Panc1 (cell line): ENCODE measurements at regions not wholly inside any gene's neighbourhood (a gene's known extent, or its start where the extent isn't known, plus 50 kb on each side); places are given as distances from the start of the nearest gene placed in this dataset.

Experiments
- ATAC-seq: fragments of 200-7000 bp; cut with Tn5 transposase; 2 replicates; pipeline ENCODE4 v1.9.1; 2020; ENCODE audit warnings: mild to moderate bottlenecking, moderate library complexity
- BruUV-seq: library from RNA; stranded (reverse); fragments of 400-500 nt; replicated peaks from 2 replicates; lab custom pipeline; 2021; lab: Mats Ljungman, UMichigan
- CTCF ChIA-PET: fragments of 300-600 bp; sonication (Branson Sonifier 250); formaldehyde crosslinking; loops from one replicate; lab custom pipeline; 2022; ENCODE audit warnings: antibody characterized with exemption; lab: Charles Lee
- POLR2A ChIA-PET: fragments of 300-600 bp; sonication (Branson Sonifier 250); formaldehyde crosslinking; loops from one replicate; lab custom pipeline; 2022; ENCODE audit warnings: antibody characterized with exemption; lab: Charles Lee
- DNase-seq: peaks from one replicate; pipeline ENCODE4 v3.0.0-alpha.2; 2010; ENCODE audit warnings: low read depth, low spot score
- H3K27ac ChIP-seq: 2 replicates; pipeline ENCODE4 v1.5.1; 2011; ENCODE audit warnings: mild to moderate bottlenecking, low read length, inconsistent platforms
- H3K27me3 ChIP-seq: fragments of 200-500 bp; sonication (Bioruptor generic); 2 replicates; pipeline ENCODE4 v1.6.0; 2014; ENCODE audit warnings: low read length, inconsistent platforms; ENCODE audit not compliant: control insufficient read depth, insufficient read depth
- H3K36me3 ChIP-seq: fragments of 200-500 bp; sonication (Bioruptor generic); 2 replicates; pipeline ENCODE4 v1.5.1; 2014; ENCODE audit warnings: inconsistent platforms, mild to moderate bottlenecking, low read length, moderate library complexity; ENCODE audit not compliant: control insufficient read depth, insufficient read depth
- H3K4me1 ChIP-seq: 2 replicates; pipeline ENCODE4 v1.5.1; 2011; ENCODE audit warnings: inconsistent platforms, mild to moderate bottlenecking, low read length, moderate library complexity; ENCODE audit not compliant: control insufficient read depth, insufficient read depth
- H3K4me3 ChIP-seq, 2 experiments: 2 replicates each; pipeline ENCODE4 v1.5.1; 2011 to 2012; ENCODE audit warnings: low read depth in 2 of 2, low read length in 2 of 2, mild to moderate bottlenecking in 2 of 2, inconsistent platforms in 1 of 2, moderate library complexity in 1 of 2
- H3K9me3 ChIP-seq: fragments of 200-500 bp; sonication (Bioruptor generic); 2 replicates; pipeline ENCODE4 v1.5.1; 2014; ENCODE audit warnings: low read depth, mild to moderate bottlenecking, inconsistent platforms, low read length, moderate library complexity; ENCODE audit not compliant: control insufficient read depth, insufficient read depth
- POLR2AphosphoS5 ChIP-seq: IDR thresholded peaks from 2 replicates; pipeline ENCODE4 v1.6.1; 2012; ENCODE audit warnings: mild to moderate bottlenecking, low read depth, low read length, moderate library complexity
- REST ChIP-seq, 2 experiments: IDR thresholded peaks; 2 replicates each; pipeline ENCODE4 v1.6.1; 2011 to 2012; ENCODE audit warnings: low read depth in 2 of 2, control low read depth in 1 of 2, low read length in 1 of 2, mild to moderate bottlenecking in 1 of 2, moderate library complexity in 1 of 2; ENCODE audit not compliant: insufficient read depth in 1 of 2
- SIN3A ChIP-seq: IDR thresholded peaks from 2 replicates; pipeline ENCODE4 v1.6.1; 2012; ENCODE audit warnings: low read depth, mild to moderate bottlenecking, low read length, moderate library complexity, borderline replicate concordance; ENCODE audit not compliant: insufficient read depth
- TCF7L2 ChIP-seq: IDR thresholded peaks from 2 replicates; pipeline ENCODE4 v1.6.1; 2011; ENCODE audit warnings: mild to moderate bottlenecking, low read depth, low read length, inconsistent platforms
- in situ Hi-C: cut with HindIII; loops from 2 replicates; pipeline ENCODE4 v1.10.0; 2016; ENCODE audit warnings: low sequenced_read_pairs, low pct_unique_long_range_greater_than_20kb
- intact Hi-C: fragments of 100-400 bp; cut with micrococcal nuclease; formaldehyde crosslinking; loops from one replicate; pipeline ENCODE4 v1.10.0; 2022; ENCODE audit not compliant: unreplicated experiment
- TF ChIP-seq, protein P1 (sequence below): fragments of 450-650 bp; IDR thresholded peaks from 2 replicates; pipeline ENCODE4 v1.5.1; 2017; ENCODE audit warnings: mild to moderate bottlenecking

DNA sequence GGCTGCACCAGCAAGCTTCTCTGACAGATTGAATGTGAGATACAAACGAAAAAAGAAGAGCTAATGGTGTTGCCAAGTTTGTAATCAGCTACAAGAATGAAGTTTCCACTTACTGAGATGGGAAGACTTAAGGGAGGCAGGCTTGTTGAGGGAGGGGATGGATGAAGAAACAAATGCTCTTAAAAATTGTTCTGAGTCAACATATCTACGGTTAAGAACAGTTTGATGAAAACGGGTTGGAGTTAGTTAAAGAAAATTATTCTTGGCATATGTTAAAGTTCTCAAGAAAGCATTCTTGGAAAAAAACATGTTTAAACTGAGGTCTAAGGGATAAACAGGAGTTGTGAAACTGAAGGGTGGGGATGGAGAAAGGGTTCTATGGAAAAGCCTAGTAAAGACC, 816.3 kb upstream of the HS3ST1 start:
- no peak for TF ChIP-seq SIN3A
- DNase-seq (no peak), ATAC-seq (no peak)
- intact Hi-C loops: no loop called here
- Histone ChIP-seq H3K36me3 (no peaks in the 10 kb centered on the region), H3K27me3 (no peaks in the 10 kb centered on the region), H3K27ac (no peak overlapping the region), H3K9me3 (no peaks in the 10 kb centered on the region), H3K4me3 (no peak overlapping the region), H3K4me1 (no peaks in the 10 kb centered on the region)
- in situ Hi-C loops: no loop called here
- no TSS peak for BruUV-seq
- ChIA-PET CTCF (no interaction called here), POLR2A (no interaction called here)

- no peaks in the 10 kb centered on the region for H3K27me3 ChIP-seq
- TF ChIP-seq TCF7L2 (no peak), SIN3A (no peak), REST (IDR thresholded peaks at IDR 0.05; ENCODE audit: insufficient read depth in 1 of 2, low read depth in 2 of 2, low read length in 1 of 2) (no peak), POLR2AphosphoS5 (no peak)
- TF ChIP-seq, protein P1, sequence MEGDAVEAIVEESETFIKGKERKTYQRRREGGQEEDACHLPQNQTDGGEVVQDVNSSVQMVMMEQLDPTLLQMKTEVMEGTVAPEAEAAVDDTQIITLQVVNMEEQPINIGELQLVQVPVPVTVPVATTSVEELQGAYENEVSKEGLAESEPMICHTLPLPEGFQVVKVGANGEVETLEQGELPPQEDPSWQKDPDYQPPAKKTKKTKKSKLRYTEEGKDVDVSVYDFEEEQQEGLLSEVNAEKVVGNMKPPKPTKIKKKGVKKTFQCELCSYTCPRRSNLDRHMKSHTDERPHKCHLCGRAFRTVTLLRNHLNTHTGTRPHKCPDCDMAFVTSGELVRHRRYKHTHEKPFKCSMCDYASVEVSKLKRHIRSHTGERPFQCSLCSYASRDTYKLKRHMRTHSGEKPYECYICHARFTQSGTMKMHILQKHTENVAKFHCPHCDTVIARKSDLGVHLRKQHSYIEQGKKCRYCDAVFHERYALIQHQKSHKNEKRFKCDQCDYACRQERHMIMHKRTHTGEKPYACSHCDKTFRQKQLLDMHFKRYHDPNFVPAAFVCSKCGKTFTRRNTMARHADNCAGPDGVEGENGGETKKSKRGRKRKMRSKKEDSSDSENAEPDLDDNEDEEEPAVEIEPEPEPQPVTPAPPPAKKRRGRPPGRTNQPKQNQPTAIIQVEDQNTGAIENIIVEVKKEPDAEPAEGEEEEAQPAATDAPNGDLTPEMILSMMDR: no peak
- intact Hi-C loops (no loop called here), in situ Hi-C loops (no loop called here)
- H3K4me3 ChIP-seq: no peak overlapping the region
- DNase-seq (no peak), ATAC-seq (no peak)
- ChIA-PET CTCF (no interaction called here), POLR2A (no interaction called here)
- H3K36me3 ChIP-seq: no peaks in the 10 kb centered on the region
- H3K9me3 ChIP-seq: no peaks in the 10 kb centered on the region
- H3K4me1 ChIP-seq: no peaks in the 10 kb centered on the region
- H3K27ac ChIP-seq: no peak overlapping the region
- BruUV-seq: no TSS peak
Measured at GRCh38 chr4:12242354-12242753, 813.7 kb upstream of the HS3ST1 start.

DNA sequence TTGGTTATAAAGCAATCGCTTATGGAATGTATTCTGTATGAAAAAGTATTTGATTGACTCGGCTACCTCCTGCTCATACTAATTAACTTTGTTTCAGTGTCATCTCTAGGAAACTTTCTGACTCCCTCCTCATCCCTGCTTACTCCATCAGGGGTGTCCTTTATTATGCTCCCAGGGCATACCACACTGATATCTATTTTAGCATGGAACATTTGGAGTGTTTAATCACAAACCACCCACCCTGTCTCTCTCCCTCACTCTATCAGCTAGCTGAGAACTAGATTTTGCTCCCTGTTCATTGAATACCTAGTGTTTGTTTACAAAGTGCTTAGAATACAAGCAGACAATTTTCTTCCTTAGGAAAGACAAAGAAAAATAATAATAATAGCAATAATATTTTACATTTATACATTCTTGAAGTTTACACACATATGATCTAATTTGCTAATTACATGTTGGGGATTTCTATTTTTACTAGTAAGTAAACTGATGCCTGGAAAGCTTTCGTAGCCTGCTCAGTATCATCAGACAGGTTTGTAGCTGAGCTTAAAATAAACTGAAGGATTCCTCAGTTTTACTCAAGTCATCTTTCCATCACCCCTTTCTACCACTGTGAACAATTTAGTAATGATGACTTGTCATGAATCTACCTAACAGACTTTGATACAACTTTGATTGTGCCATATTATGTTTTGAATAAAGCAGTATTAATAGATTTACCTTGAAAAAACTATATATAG, 811.4 kb upstream of the HS3ST1 start:
- no TSS peak for BruUV-seq
- H3K4me1 ChIP-seq: no peaks in the 10 kb centered on the region
- H3K27me3 ChIP-seq: no peaks in the 10 kb centered on the region
- TF ChIP-seq POLR2AphosphoS5 (no peak), TCF7L2 (no peak), SIN3A (no peak), REST (IDR thresholded peaks at IDR 0.05; ENCODE audit: insufficient read depth in 1 of 2, low read depth in 2 of 2, low read length in 1 of 2) (no peak)
- TF ChIP-seq, protein P1: no peak
- no peak for DNase-seq
- in situ Hi-C loops: no loop called here
- POLR2A ChIA-PET: no interaction called here
- intact Hi-C loops: no loop called here
- H3K36me3 ChIP-seq: no peaks in the 10 kb centered on the region
- ATAC-seq: no peak
- no peaks in the 10 kb centered on the region for H3K9me3 ChIP-seq
- no peak overlapping the region for H3K4me3 ChIP-seq
- CTCF ChIA-PET: no interaction called here
- H3K27ac ChIP-seq: no peak overlapping the region
